H9 (cell line): ENCODE measurements at regions not wholly inside any gene's neighbourhood (a gene's known extent, or its start where the extent isn't known, plus 50 kb on each side); places are given as distances from the start of the nearest gene placed in this dataset.

ENCODE experiments used
- DNase-seq: peaks from one replicate; pipeline ENCODE4 v3.0.0-alpha.2; 2017
- H2AFZ ChIP-seq: one replicate; pipeline ENCODE4 v1.6.1; 2013; ENCODE audit warnings: mild to moderate bottlenecking, low read length, control low read depth, moderate library complexity
- H2AK5ac ChIP-seq: 2 replicates; pipeline ENCODE4 v1.6.1; 2013; ENCODE audit warnings: low read length, control low read depth, mixed read lengths; ENCODE audit not compliant: insufficient read length
- H2BK120ac ChIP-seq: one replicate; pipeline ENCODE4 v1.6.1; 2013; ENCODE audit warnings: low read depth, mild to moderate bottlenecking, low read length, control low read depth, inconsistent platforms; ENCODE audit not compliant: poor library complexity, severe bottlenecking
- H2BK12ac ChIP-seq: 2 replicates; pipeline ENCODE4 v1.6.1; 2013; ENCODE audit warnings: low read length, control low read depth, mixed read lengths, low read depth; ENCODE audit not compliant: insufficient read length
- H2BK15ac ChIP-seq: 2 replicates; pipeline ENCODE4 v1.6.1; 2013; ENCODE audit warnings: low read depth, low read length, control low read depth
- H2BK20ac ChIP-seq: one replicate; pipeline ENCODE4 v1.6.1; 2013; ENCODE audit warnings: low read depth, mild to moderate bottlenecking, low read length, control low read depth, inconsistent platforms; ENCODE audit not compliant: poor library complexity, severe bottlenecking
- H2BK5ac ChIP-seq: 2 replicates; pipeline ENCODE4 v1.6.1; 2013; ENCODE audit warnings: low read length, control low read depth, mixed read lengths; ENCODE audit not compliant: insufficient read length
- H3K14ac ChIP-seq: 2 replicates; pipeline ENCODE4 v1.6.1; 2013; ENCODE audit warnings: low read length, control low read depth; ENCODE audit not compliant: insufficient read depth
- H3K18ac ChIP-seq: 2 replicates; pipeline ENCODE4 v1.6.1; 2013; ENCODE audit warnings: low read depth, mild to moderate bottlenecking, mixed read lengths, low read length, control low read depth; ENCODE audit not compliant: insufficient read length
- H3K23ac ChIP-seq: 2 replicates; pipeline ENCODE4 v1.6.1; 2013; ENCODE audit warnings: low read length, control low read depth, mixed read lengths, low read depth; ENCODE audit not compliant: insufficient read length
- H3K23me2 ChIP-seq: 2 replicates; pipeline ENCODE4 v1.6.1; 2013; ENCODE audit warnings: low read depth, mild to moderate bottlenecking, mixed read lengths, low read length, control low read depth; ENCODE audit not compliant: insufficient read length, poor library complexity, severe bottlenecking
- H3K27ac ChIP-seq: 2 replicates; pipeline ENCODE4 v1.5.1; 2013; ENCODE audit warnings: low read length, control low read depth, mixed read lengths, low read depth; ENCODE audit not compliant: insufficient read length
- H3K27me3 ChIP-seq: 2 replicates; pipeline ENCODE4 v1.6.1; 2013; ENCODE audit warnings: low read length, control low read depth, inconsistent platforms; ENCODE audit not compliant: insufficient read depth
- H3K4ac ChIP-seq: 2 replicates; pipeline ENCODE4 v1.6.1; 2013; ENCODE audit warnings: low read depth, mild to moderate bottlenecking, control low read depth, inconsistent platforms, low read length, moderate library complexity
- H3K4me1 ChIP-seq: 2 replicates; pipeline ENCODE4 v1.6.1; 2013; ENCODE audit warnings: low read length, control low read depth, inconsistent platforms; ENCODE audit not compliant: insufficient read depth
- H3K4me2 ChIP-seq: 2 replicates; pipeline ENCODE4 v1.6.1; 2013; ENCODE audit warnings: low read length, control low read depth, mixed read lengths; ENCODE audit not compliant: insufficient read length, insufficient read depth
- H3K56ac ChIP-seq: 2 replicates; pipeline ENCODE4 v1.6.1; 2013; ENCODE audit warnings: low read depth, mild to moderate bottlenecking, mixed read lengths, low read length, control low read depth; ENCODE audit not compliant: insufficient read length
- H3K79me1 ChIP-seq: 2 replicates; pipeline ENCODE4 v1.6.1; 2013; ENCODE audit warnings: low read depth, mild to moderate bottlenecking, moderate library complexity, low read length, control low read depth, inconsistent platforms; ENCODE audit not compliant: insufficient read depth, poor library complexity, severe bottlenecking
- H3K79me2 ChIP-seq: 2 replicates; pipeline ENCODE4 v1.6.1; 2013; ENCODE audit warnings: low read length, control low read depth, inconsistent platforms; ENCODE audit not compliant: insufficient read depth
- H3K9ac ChIP-seq: 2 replicates; pipeline ENCODE4 v1.6.1; 2013; ENCODE audit warnings: low read length, control low read depth, mixed read lengths; ENCODE audit not compliant: insufficient read length; ENCODE audit errors: extremely low read depth
- H3K9me3 ChIP-seq: one replicate; pipeline ENCODE4 v1.6.1; 2013; ENCODE audit warnings: low read depth, low read length, inconsistent platforms; ENCODE audit not compliant: control insufficient read depth
- H3T11ph ChIP-seq: one replicate; pipeline ENCODE4 v1.6.1; 2013; ENCODE audit warnings: mild to moderate bottlenecking, low read length, control low read depth, inconsistent platforms
- H4K20me1 ChIP-seq: one replicate; pipeline ENCODE4 v1.6.1; 2013; ENCODE audit not compliant: control insufficient read depth, insufficient read length, insufficient read depth
- H4K5ac ChIP-seq: 2 replicates; pipeline ENCODE4 v1.6.1; 2013; ENCODE audit warnings: low read depth, mild to moderate bottlenecking, mixed read lengths, low read length, control low read depth; ENCODE audit not compliant: insufficient read length
- H4K8ac ChIP-seq: replicated peaks from 2 replicates; pipeline ENCODE4 v1.6.1; 2013; ENCODE audit warnings: low read length, control low read depth, mixed read lengths, low read depth; ENCODE audit not compliant: insufficient read length
- H4K91ac ChIP-seq: 2 replicates; pipeline ENCODE4 v1.6.1; 2013; ENCODE audit warnings: low read depth, mild to moderate bottlenecking, moderate library complexity, mixed read lengths, low read length, control low read depth; ENCODE audit not compliant: insufficient read length
- H3K27ac Mint-ChIP-seq, 3 experiments: 2 replicates in 2 of 3; 3 replicates in 1 of 3; pipeline ENCODE4 v1.8.0; 2020 to 2021; ENCODE audit warnings: mixed read lengths in 3 of 3, mild to moderate bottlenecking in 1 of 3, moderate library complexity in 1 of 3
- H3K27me3 Mint-ChIP-seq: 2 replicates; pipeline ENCODE4 v1.8.0; 2021; ENCODE audit warnings: low read depth, mild to moderate bottlenecking, moderate library complexity, mixed read lengths
- H3K36me3 Mint-ChIP-seq, 3 experiments: 2 replicates in 2 of 3; 3 replicates in 1 of 3; pipeline ENCODE4 v1.8.0; 2020 to 2021; ENCODE audit warnings: low read depth in 3 of 3, mixed read lengths in 3 of 3; ENCODE audit not compliant: insufficient read depth in 1 of 3
- H3K4me1 Mint-ChIP-seq, 2 experiments: 2 replicates each; pipeline ENCODE4 v1.8.0; 2020; ENCODE audit warnings: mixed read lengths in 2 of 2
- H3K4me3 Mint-ChIP-seq, 2 experiments: 2 replicates in 1 of 2; 3 replicates in 1 of 2; pipeline ENCODE4 v1.8.0; 2020 to 2021; ENCODE audit warnings: mild to moderate bottlenecking in 2 of 2, mixed read lengths in 2 of 2, moderate library complexity in 1 of 2
- H3K9me3 Mint-ChIP-seq, 2 experiments: 2 replicates in 1 of 2; 3 replicates in 1 of 2; pipeline ENCODE4 v1.8.0; 2020; ENCODE audit warnings: mild to moderate bottlenecking in 2 of 2, mixed read lengths in 2 of 2, moderate library complexity in 1 of 2
- CTCF ChIP-seq: fragments of 200-600 bp; sonication (generic); conservative IDR thresholded peaks from 3 replicates; pipeline ENCODE4 v1.8.0; 2021; ENCODE audit warnings: antibody characterized with exemption, mild to moderate bottlenecking
- WGBS: extraction: QIAGEN DNeasy Blood & Tissue Kit; methylation state at CpG from one replicate; pipeline ENCODE4 v1.1.7; 2013; ENCODE audit warnings: missing lambda C conversion rate, low lambda C conversion rate, mixed read lengths; ENCODE audit not compliant: insufficient read length; ENCODE audit errors: extremely low coverage; 5-methylcytosine and 5-hydroxymethylcytosine counted together

GRCh38 chr2:116754381-116755101 is 1060.0 kb upstream of the DDX18 start:
- Histone ChIP-seq H2AK5ac (no peak overlapping the region), H2BK120ac (no peak overlapping the region), H3K4me2 (no peak overlapping the region), H3K18ac (no peak overlapping the region), H2BK12ac (no peak overlapping the region), H3K27ac (no peak overlapping the region), H3K79me2 (no peaks in the 10 kb centered on the region), H3K27me3 (no peaks in the 10 kb centered on the region), H2BK20ac (no peak overlapping the region), H2BK15ac (no peak overlapping the region), H3K9me3 (no peaks in the 10 kb centered on the region), H3K4me1 (peaks cover 2% of the 10 kb centered on the region; the same call in 1 of the 2 replicates), H4K5ac (no peak overlapping the region), H3K23me2 (no peaks in the 10 kb centered on the region), H3K79me1 (no peaks in the 10 kb centered on the region), H3K9ac (no peak overlapping the region), H4K8ac (no peak overlapping the region), H3T11ph (no peak overlapping the region), H2BK5ac (no peak overlapping the region), H4K20me1 (no peaks in the 10 kb centered on the region), H3K4ac (no peak overlapping the region), H3K14ac (peak overlapping the region; percentile 18; the same call in 1 of the 2 replicates), H3K56ac (no peak overlapping the region), H3K23ac (no peak overlapping the region), H4K91ac (no peak overlapping the region), H2AFZ (no peak overlapping the region)
- Mint-ChIP-seq H3K27me3 (peaks cover 4% of the 10 kb centered on the region; the same call in 1 of the 2 replicates), H3K4me3 (peak overlapping the region; percentile 3 to 65; a peak in 4 of 5 replicates), H3K36me3 (no peaks in the 10 kb centered on the region; a peak in 1 of 7 replicates), H3K9me3 (no peaks in the 10 kb centered on the region; a peak in 1 of 5 replicates), H3K27ac (peak overlapping the region; percentile 53 to 90 (median 64)), H3K4me1 (peaks cover 30 to 41% of the 10 kb centered on the region in 2 experiments)
- WGBS: no CpG with 5 or more reads among the region's 13 CpGs
- TF ChIP-seq CTCF: no peak
- DNase-seq: peak; percentile 76
